ENCODE measurements at regions not wholly inside any gene's neighbourhood (a gene's known extent, or its start where the extent isn't known, plus 50 kb on each side); places are given as distances from the start of the nearest gene placed in this dataset.
"Not testable (repeated sequence)": the region's sequence is repeated elsewhere in the genome, so short reads cannot be mapped to it uniquely, and the experiment has no call there.

- TF ChIP-seq, protein P1, sequence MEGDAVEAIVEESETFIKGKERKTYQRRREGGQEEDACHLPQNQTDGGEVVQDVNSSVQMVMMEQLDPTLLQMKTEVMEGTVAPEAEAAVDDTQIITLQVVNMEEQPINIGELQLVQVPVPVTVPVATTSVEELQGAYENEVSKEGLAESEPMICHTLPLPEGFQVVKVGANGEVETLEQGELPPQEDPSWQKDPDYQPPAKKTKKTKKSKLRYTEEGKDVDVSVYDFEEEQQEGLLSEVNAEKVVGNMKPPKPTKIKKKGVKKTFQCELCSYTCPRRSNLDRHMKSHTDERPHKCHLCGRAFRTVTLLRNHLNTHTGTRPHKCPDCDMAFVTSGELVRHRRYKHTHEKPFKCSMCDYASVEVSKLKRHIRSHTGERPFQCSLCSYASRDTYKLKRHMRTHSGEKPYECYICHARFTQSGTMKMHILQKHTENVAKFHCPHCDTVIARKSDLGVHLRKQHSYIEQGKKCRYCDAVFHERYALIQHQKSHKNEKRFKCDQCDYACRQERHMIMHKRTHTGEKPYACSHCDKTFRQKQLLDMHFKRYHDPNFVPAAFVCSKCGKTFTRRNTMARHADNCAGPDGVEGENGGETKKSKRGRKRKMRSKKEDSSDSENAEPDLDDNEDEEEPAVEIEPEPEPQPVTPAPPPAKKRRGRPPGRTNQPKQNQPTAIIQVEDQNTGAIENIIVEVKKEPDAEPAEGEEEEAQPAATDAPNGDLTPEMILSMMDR (IDR thresholded peaks at IDR 0.05 in 8 of 11, conservative IDR thresholded peaks at IDR 0.05 in 3 of 11): not testable (repeated sequence)
- TF ChIP-seq POLR2AphosphoS5 (IDR thresholded peaks at IDR 0.05): not testable (repeated sequence)
Measured at GRCh38 chr5:154636271-154636670, 118.9 kb upstream of the LARP1 start.

Data from spleen (tissue), 7 donors.